SHP77 (cell line): ENCODE measurements at regions not wholly inside any gene's neighbourhood (a gene's known extent, or its start where the extent isn't known, plus 50 kb on each side); places are given as distances from the start of the nearest gene placed in this dataset.

Experiments
- DNase-seq, 2 experiments: peaks; one replicate each; lab custom pipeline; 2025; lab: John Stamatoyannopoulos, UW

- DNase-seq, result no peak
Measured at GRCh38 chr5:77157732-77158532, 52.5 kb upstream of the PDE8B start.

GRCh38 chr5:77156379-77156778 is 54.1 kb upstream of the PDE8B start:
- DNase-seq, result no peak

DNA sequence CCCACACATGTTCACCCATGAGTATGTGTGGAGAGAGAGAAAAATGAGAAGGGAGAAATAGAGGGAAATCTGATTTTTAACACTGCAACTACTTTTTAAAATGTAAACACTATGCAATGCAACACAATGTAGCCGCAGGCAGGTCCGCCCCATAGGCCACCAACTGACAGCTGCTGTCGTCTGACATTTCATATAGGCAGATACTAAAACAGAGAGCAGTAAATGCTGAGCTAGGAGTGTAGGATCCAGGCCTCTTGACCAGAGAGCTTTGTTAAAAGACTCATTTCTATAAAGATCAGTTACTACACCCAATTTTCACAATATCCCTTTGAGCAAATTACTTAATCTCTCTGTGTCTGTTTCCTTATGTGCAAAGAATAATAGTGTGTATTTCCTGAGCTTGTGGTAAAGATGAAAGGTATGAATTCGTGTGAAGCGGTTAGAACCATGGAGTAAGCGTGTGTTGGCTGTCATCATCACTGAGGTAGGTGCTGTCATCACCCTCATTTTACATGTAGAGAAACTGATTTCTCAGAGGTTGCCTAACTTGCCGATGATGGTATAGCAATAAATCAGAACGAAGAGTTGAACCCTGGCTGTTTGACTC is 55.2 kb upstream of the PDE8B start:
- DNase-seq, result no peak

DNA sequence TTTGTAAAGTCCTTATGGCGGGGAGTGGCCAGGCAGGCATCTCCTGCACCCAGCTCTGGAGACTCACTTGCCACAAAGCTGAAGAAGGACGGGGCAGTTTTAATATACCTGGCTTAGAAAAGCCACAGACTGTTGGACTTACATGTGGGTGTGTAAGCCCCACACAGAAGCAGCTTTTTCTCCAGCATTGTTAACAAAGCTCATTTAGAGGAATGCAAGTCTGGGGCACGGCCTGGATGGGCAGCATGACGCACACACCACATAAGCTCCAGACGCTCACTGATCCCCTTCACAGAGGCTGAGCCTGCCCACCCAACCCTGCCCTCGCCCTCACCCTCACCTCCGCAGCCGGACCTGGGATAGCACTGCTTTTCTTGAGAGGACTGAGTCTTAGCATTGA is 58.0 kb upstream of the PDE8B start:
- DNase-seq, result no peak

DNA sequence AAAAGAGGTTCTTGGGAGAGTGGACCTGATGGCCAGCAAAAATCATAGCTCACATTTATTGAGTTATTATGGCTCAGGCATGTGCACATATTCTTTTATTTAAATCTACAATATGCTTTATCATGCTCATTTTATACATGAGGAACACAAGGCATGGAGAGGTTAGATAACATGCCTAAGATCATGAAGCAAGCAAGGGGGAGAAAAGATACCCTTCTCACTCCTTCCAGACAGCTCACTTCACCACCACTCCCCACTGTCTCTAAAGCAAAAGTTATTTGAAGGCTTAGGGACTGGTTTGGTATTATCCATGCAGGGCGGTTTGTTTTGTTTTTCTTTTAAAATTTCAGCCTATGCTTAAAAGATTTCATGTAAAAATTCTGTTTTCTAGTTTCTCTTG is 59.0 kb upstream of the PDE8B start:
- DNase-seq, result no peak

GRCh38 chr5:77146896-77147295 is 59.8 kb upstream of the ZBED3 start:
- DNase-seq, result no peak

DNA sequence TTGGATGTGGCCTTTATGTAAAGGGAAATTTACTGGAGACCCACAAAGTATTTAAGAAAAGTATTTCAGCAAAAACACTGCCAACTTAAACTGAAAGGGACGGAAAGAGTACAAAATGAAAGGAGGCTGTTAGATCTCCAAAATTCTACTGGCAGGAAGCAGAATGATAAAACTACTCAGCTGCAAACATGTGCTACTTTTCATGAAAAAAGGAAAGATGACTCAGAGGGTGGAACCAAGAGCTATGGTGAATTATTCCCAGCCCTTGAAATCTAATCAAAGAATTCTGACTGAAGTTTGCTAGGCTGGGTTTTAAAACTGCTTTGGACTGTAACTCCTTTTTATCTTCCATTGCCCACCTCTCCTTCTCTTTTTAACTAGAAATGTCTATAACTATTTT is 58.6 kb upstream of the ZBED3 start:
- DNase-seq, result no peak

DNA sequence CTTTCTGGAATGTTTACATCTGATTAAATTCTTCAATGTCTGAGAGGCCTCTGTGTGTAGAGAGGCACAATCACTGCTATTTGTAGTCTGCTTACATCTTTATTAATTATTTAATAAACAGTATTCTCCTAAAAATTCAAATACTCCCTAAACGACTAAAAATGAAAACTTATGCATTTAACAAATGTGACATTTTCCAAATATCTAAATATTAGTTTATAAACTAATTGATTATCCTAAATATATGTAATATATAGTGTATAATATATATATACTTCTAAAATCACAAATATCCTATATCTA is 57.7 kb upstream of the ZBED3 start:
- no peak for DNase-seq

- peak; percentile 51 to 67 for DNase-seq
Measured at GRCh38 chr5:77143998-77144836, 57.1 kb upstream of the ZBED3 start.

GRCh38 chr5:77140350-77140749 is 53.3 kb upstream of the ZBED3 start:
- no peak for DNase-seq

DNA sequence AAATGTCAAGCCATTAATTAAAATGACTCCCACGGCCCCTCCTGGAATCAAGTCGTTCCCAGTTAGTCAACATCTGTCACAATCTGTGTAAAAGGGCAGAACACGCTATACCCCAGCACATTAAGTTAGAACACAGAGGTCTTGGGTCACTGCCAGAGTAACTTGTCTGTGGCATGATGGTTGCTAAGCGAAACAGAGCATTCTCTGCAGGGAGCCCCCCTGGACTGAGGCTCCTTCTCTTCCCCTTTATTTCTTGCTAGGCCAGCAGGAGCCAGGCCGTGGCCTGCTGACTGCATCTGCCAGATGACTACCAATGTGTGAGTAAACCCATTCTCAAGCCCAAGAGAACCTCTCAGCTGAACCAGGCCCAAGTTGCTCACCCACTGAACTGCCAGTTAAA is 51.9 kb upstream of the ZBED3 start:
- DNase-seq, result no peak
